Fibroblast of skin of right biceps (primary cell): ENCODE measurements at regions not wholly inside any gene's neighbourhood (a gene's known extent, or its start where the extent isn't known, plus 50 kb on each side); places are given as distances from the start of the nearest gene placed in this dataset.

Source experiments
- DNase-seq: peaks from one replicate; pipeline ENCODE4 v3.0.0-alpha.2; 2013

GRCh38 chr6:143592335-143592734 lies 80.8 kb upstream of the FUCA2 start:
- DNase-seq = no peak

- DNase-seq = no peak
Observed at GRCh38 chr6:143591441-143591840, 79.9 kb upstream of the FUCA2 start.

DNA sequence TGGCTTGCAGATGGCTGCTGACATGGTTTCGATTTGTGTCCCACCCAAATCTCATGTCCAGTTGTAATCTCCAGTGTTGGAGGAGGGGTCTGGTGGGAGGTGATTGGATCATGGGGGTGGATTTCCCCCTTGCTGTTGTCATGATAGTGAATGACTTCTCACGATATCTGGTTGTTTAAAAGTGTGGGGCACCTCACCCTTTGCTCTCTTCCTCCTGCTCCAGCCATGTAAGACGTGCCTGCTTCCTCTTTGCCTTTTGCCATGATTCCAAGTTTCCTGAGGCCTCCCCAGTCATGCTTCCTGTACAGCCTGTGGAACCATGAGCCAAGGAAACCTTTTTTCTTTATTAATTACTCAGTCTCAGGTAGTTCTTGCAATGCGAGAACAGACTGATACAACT lies 77.6 kb upstream of the FUCA2 start:
- DNase-seq = no peak

- no peak for DNase-seq
Observed at GRCh38 chr6:143586557-143586956, 75.0 kb upstream of the FUCA2 start.

DNA sequence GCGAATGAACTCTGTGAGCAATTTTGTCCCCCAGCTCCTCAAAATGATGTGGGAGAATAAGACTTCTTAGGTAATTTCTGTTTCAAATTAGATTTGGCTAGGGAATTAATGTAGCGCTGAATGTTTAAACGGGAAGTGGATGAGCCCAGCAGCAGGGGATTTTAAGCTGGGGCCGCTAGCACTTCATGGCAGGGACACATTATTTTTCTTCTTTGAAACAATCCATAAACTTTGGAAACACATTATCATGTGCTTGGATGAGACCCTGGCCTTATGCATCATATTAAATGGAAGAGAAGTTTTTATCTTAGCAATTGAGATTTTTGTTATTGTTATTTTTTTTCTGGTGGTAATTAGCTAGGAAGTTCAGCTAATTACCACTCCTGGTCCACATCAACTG lies 74.2 kb upstream of the FUCA2 start:
- DNase-seq = no peak

GRCh38 chr6:143585241-143585640 lies 73.7 kb upstream of the FUCA2 start:
- no peak for DNase-seq

DNA sequence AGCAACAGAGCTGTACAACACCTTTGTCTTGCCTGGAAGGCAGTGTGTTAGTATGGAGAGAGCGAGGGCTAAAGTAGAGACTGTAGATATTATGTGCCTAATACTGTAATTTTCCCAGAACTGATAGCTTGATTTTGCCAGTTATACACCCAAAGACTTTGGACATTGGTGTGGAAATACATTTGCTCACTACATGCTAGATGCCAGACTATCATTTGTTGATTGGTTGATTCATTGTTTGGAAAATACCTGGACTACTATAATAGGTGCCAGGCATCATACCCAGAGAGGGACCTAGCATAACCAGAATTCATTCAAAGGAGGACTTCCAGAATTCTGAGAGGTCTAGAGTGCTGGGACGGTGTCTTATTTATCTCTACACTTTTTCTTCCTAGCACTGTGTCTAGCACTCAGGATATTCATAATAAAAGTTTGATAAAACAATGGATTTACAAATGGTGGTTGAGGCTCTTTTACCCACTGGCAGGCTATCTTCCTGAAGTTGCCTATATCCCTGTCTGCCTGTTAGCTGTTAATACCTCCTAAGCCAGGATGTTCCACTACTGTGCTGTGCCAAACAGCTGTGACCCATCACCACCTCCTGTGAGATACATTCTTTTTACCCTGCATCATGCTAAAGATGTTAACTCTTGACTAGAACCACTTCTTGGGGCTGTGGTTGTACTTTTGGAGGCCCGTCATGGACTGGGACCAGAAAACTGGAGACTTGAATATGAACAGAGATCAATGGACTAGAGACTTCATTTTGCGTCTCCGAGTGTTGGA lies 72.2 kb upstream of the FUCA2 start:
- peak; percentile 78 for DNase-seq

DNA sequence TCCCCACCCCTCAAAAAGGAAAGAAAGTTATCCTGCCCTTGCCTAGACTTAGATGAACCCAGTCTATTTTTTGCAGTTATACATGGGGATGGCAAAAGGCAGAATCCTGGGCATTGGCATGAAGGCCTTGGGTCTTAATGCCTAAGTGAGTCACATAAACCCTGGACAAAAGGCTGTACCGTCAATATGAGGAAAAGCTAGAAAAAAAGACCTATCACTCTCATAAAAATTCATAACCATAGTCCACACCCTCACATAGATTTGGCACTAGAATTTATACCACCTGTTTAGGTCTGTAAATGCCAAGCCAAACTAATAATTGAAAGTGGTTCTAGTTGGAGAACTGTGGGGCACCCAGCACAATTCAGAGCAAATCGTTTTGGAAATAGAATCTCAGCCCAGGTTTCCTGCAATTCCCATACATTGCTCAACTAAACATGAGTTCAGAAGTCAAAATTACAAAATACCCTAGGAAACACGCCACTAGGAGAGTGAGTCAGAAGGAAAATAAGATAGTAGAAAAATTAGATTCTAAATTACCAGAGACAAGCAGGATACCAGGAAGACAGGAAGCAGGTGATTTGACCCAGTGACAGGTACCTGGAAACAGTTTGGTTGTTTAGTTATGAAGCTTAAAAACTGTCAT lies 70.4 kb upstream of the FUCA2 start:
- DNase-seq = no peak

DNA sequence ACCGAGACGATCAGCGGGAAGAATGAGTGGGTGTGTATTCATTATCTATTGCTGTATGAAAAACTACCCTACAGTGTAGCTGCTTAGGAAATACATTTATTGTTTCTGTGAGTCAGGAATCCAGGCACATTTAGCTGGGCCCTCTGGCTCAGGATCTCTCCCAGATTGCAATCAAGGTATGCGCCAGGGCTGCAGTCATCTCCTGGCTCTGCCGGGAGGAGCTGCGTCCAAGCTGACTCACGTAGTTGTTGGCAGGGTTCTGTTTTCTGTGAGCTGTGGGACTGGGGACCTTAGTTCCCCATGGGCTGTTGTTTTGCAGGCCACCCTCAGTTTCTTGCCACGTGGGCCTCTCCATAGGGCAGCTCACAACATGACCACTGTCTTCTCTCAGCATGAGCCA lies 68.2 kb upstream of the FUCA2 start:
- peak; percentile 83 for DNase-seq

DNA sequence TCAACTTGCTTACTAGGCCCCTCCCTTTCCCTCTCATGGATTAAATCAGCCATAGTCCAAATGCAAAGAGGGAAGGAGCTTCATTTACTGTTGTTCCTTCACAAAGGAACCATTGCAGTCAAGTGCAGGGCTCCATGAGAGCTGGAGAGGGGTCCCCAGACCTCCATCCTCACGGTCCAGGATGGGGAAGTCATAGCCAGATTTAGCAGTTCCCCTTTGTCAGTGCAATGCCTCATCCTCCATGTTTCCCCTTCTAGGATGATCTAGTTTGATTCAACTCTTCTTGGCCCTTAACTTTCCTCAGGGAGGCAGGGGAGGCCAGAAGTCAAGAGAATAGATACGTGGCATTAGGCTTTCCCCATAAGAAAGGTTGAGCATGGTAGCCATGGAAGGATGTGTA lies 66.5 kb upstream of the FUCA2 start:
- no peak for DNase-seq

GRCh38 chr6:143575901-143576426 lies 64.4 kb upstream of the FUCA2 start:
- DNase-seq = no peak

DNA sequence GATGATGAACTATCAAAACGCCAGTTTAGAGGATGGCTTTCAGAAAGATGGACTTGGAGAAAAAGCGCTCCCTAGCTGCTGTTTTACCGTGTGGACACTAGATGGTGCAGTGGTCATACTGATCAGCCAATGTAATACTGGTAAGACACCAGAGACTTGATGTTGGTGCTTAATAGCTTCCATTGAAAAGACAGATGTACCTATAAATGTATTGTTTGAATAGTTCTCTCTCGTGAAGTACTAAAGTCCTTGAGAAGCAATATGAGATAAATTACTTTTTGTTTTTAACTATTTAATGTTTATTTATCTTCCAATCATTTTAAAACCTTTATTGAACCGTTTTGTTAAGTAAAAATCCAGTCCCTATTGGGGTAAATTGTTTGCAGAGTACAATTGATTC lies 63.9 kb upstream of the FUCA2 start:
- DNase-seq = peak; percentile 73

- no peak for DNase-seq
Observed at GRCh38 chr6:143570147-143570853, 58.8 kb upstream of the FUCA2 start.

GRCh38 chr6:143569040-143569439 lies 57.5 kb upstream of the FUCA2 start:
- peak; percentile 65 for DNase-seq

DNA sequence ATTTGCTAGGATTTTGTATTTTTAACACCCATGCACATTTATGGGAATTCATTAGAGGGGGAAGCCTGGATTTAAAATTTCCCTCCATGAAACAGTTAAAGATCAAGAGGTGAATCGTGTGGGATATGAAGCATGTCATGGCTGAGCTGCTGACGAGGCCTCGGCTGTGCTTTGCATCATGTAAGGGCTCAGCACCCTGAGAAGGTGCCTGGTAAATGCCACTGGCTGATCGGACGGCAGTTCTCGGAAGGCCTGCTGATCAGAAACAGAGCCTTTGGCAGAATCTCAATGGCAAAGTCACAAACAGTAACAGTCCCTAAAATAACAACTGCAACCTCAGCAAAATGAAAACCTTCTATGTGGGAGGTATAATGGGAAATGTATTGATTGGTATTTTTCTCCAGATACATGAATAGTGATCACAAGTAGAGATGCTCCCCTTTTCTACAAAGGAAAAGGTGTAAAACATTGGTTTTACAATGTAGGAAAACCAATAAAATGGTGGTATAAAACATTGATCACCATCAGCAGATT lies 53.0 kb upstream of the FUCA2 start:
- DNase-seq = no peak

GRCh38 chr6:143562143-143562542 lies 50.6 kb upstream of the FUCA2 start:
- DNase-seq = no peak
